ENCODE measurements at regions not wholly inside any gene's neighbourhood (a gene's known extent, or its start where the extent isn't known, plus 50 kb on each side); places are given as distances from the start of the nearest gene placed in this dataset.

DNA sequence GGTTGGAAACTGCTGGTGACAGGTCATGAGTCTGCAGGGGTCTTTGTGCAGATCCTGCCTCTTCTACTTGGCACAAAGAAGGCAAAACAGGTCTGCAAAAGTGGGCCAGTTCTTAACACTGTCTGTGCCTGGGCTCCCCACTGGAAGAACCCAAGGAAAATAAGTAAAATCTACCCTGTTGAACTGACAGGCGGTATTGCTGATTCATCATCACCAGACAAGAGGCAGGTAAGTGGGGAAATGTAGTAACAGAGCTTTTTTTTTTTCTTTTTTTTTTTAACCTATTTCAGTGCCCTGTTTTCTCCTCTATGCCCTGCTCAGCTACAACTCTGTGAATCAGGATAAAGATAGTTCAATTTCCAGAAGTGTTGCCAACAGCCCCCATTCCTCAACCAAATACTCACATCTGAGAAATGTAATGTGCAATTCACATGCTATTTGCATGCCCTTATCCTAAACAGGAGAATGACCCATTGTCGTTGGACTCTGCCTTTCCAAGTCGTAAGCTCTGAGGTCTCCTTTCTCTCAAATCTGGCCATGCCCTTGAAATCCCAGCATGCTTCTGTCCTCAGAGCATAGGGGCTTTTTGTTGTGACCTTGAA, 237.0 kb downstream of the SOX9 start:
- TF ChIP-seq, protein P1, sequence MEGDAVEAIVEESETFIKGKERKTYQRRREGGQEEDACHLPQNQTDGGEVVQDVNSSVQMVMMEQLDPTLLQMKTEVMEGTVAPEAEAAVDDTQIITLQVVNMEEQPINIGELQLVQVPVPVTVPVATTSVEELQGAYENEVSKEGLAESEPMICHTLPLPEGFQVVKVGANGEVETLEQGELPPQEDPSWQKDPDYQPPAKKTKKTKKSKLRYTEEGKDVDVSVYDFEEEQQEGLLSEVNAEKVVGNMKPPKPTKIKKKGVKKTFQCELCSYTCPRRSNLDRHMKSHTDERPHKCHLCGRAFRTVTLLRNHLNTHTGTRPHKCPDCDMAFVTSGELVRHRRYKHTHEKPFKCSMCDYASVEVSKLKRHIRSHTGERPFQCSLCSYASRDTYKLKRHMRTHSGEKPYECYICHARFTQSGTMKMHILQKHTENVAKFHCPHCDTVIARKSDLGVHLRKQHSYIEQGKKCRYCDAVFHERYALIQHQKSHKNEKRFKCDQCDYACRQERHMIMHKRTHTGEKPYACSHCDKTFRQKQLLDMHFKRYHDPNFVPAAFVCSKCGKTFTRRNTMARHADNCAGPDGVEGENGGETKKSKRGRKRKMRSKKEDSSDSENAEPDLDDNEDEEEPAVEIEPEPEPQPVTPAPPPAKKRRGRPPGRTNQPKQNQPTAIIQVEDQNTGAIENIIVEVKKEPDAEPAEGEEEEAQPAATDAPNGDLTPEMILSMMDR (IDR thresholded peaks at IDR 0.05; ENCODE audit: low read depth, low read length), result no peak
- in situ Hi-C loops (cut with HindIII; ENCODE audit: low sequenced_read_pairs), result no loop called here
- no peak overlapping the region for H3K4me3 ChIP-seq (ENCODE audit: low read depth, low read length)
- no peak for DNase-seq (ENCODE audit: low read depth, low spot score)

DNA sequence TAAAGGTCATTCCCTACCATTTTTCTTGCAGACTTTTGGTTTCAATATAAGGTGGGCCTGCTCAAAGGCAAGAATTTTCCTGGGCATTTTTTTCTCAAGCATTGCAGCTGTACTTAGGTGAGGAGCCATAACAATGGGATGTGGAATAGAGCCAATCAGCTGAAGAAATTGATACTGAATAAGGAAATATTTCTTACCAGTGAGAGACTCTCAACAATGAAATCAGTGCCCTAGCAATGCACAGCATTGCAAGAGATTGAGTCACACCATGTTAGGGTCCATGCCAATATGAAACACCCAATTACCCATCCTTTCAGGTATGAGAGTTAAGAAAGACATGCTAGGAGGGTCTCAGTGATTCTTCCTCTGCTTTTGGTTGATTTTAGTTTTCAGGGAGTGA, 237.6 kb downstream of the SOX9 start:
- no peak overlapping the region for H3K4me3 ChIP-seq (ENCODE audit: low read depth, low read length)
- TF ChIP-seq, protein P1 (IDR thresholded peaks at IDR 0.05; ENCODE audit: low read depth, low read length), result no peak
- in situ Hi-C loops (cut with HindIII; ENCODE audit: low sequenced_read_pairs), result no loop called here
- peak; percentile 73 for DNase-seq (ENCODE audit: low read depth, low spot score)

DNA sequence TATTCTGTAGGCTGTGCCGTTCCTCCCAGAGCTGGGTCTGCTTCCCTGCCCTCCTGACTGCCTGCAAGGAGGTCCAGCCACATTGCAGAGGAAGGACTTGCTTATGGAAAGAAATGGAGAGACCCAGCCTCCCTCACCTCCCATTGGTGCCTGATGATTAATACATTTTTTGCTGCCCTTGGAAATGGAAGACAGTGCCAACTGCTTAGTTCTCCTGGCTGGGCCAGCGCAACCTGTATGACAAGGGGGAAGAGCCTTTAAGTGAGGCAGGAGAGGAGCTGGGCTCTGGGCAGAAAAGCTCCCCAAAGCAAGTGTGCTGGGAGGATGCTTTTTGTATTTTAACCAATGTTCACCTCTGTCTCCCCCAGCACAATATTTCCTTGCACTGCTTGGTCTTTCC, 238.5 kb downstream of the SOX9 start:
- in situ Hi-C loops (cut with HindIII; ENCODE audit: low sequenced_read_pairs), result no loop called here
- no peak for DNase-seq (ENCODE audit: low read depth, low spot score)
- H3K4me3 ChIP-seq (ENCODE audit: low read depth, low read length), result no peak overlapping the region
- TF ChIP-seq, protein P1 (IDR thresholded peaks at IDR 0.05; ENCODE audit: low read depth, low read length), result no peak

DNA sequence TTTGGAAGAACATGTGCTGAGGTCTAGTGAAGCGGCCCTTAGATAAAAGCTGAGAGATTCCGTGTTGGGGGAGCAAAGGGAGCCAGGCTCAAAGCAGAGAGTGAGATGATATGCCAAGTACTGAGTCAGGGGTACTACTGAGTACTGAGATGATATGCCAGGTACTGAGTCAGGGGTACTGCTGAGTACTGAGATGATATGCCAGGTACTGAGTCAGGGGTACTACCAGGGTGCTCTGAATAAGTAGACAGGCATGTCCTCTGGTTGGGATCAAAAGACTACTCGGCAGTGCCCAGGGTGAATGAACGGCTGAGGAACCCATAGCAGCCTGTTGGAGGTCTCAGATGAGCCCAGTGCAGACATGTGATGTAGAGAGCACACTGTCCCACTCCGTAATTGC, 239.0 kb downstream of the SOX9 start:
- in situ Hi-C loops (cut with HindIII; ENCODE audit: low sequenced_read_pairs), result no loop called here
- no peak overlapping the region for H3K4me3 ChIP-seq (ENCODE audit: low read depth, low read length)
- TF ChIP-seq, protein P1 (IDR thresholded peaks at IDR 0.05; ENCODE audit: low read depth, low read length), result no peak
- no peak for DNase-seq (ENCODE audit: low read depth, low spot score)

DNA sequence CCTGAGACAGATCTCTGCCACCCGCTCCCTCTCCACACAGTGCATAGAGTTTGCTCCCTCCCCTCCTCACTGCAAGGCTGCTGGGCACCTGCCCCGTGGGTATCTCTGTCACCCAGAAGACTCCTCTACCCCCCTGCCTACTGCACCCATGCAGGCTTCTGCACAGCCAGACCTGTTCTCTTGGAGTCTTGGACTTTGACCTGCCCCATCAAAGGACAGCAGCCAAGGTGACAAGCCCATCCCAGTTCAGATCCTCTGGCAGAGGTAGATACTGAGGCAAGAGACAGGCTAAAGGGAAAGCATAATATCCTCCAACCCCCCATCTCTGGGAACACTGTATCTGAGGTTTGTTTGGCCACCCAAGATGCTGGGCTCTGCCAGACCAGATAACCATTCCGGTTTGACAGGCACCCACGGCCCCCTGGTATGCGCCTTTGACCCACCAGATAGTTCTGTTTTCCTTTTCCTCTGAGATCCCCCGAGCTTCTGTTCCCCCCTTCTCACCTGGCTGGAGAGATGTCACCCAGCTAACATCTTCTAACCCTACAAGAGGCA, 239.6 kb downstream of the SOX9 start:
- no peak overlapping the region for H3K4me3 ChIP-seq (ENCODE audit: low read depth, low read length)
- TF ChIP-seq, protein P1 (IDR thresholded peaks at IDR 0.05; ENCODE audit: low read depth, low read length), result no peak
- DNase-seq (ENCODE audit: low read depth, low spot score), result no peak
- in situ Hi-C loops (cut with HindIII; ENCODE audit: low sequenced_read_pairs), result no loop called here

DNA sequence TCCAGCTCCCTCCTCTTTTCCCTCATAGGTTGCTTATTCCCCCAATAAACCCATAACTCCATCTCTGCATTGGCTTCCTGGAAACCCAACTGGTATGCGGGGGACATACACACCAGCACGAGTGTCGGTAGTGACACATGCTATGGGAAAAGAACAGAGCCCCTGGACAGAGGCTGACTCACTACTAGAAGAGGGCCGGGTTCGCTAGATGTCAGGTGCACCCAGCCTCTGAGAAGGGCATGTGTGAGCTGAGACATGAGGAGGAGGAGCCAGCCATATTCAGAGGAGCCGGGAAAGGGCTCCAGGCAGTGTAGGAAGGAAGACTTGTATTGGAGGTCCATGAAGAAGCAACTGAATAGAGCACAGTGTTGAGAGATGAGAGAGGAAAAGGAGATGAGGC, 241.1 kb downstream of the SOX9 start:
- in situ Hi-C loops (cut with HindIII; ENCODE audit: low sequenced_read_pairs), result no loop called here
- no peak overlapping the region for H3K4me3 ChIP-seq (ENCODE audit: low read depth, low read length)
- peak; percentile 55 for DNase-seq (ENCODE audit: low read depth, low spot score)
- TF ChIP-seq, protein P1 (IDR thresholded peaks at IDR 0.05; ENCODE audit: low read depth, low read length), result no peak
